Trophoblast cell (in vitro differentiated cells and primary cell): ENCODE measurements at regions not wholly inside any gene's neighbourhood (a gene's known extent, or its start where the extent isn't known, plus 50 kb on each side); places are given as distances from the start of the nearest gene placed in this dataset.

Source experiments
- DNase-seq, 2 donors: peaks; one replicate each; pipeline ENCODE4 v3.0.0-alpha.2; 2016
- H2AFZ ChIP-seq: 2 replicates; pipeline ENCODE4 v1.6.1; 2013; ENCODE audit warnings: low read length, moderate library complexity, mild to moderate bottlenecking; ENCODE audit not compliant: insufficient read depth, poor library complexity
- H2AK5ac ChIP-seq: 2 replicates; pipeline ENCODE4 v1.6.1; 2013; ENCODE audit warnings: mild to moderate bottlenecking, low read length
- H2BK120ac ChIP-seq: 2 replicates; pipeline ENCODE4 v1.6.1; 2013; ENCODE audit warnings: low read length, mild to moderate bottlenecking, moderate library complexity; ENCODE audit not compliant: insufficient read depth, poor library complexity
- H2BK12ac ChIP-seq: 2 replicates; pipeline ENCODE4 v1.6.1; 2013; ENCODE audit warnings: mild to moderate bottlenecking, low read length, moderate library complexity
- H2BK5ac ChIP-seq: 2 replicates; pipeline ENCODE4 v1.6.1; 2013; ENCODE audit warnings: low read length, low read depth, moderate library complexity, mild to moderate bottlenecking; ENCODE audit not compliant: poor library complexity
- H3K14ac ChIP-seq: 2 replicates; pipeline ENCODE4 v1.6.1; 2013; ENCODE audit warnings: mild to moderate bottlenecking, low read length
- H3K18ac ChIP-seq: 2 replicates; pipeline ENCODE4 v1.6.1; 2013; ENCODE audit warnings: mild to moderate bottlenecking, low read length
- H3K23ac ChIP-seq: 2 replicates; pipeline ENCODE4 v1.6.1; 2013; ENCODE audit warnings: low read length
- H3K27ac ChIP-seq: 2 replicates; pipeline ENCODE4 v1.5.1; 2013; ENCODE audit warnings: low read depth, mild to moderate bottlenecking, inconsistent platforms, low read length, moderate library complexity
- H3K27me3 ChIP-seq: 2 replicates; pipeline ENCODE4 v1.6.1; 2013; ENCODE audit warnings: inconsistent platforms, mild to moderate bottlenecking, low read length, moderate library complexity; ENCODE audit not compliant: insufficient read depth
- H3K36me3 ChIP-seq, 2 experiments: 1 replicate in 1 of 2; 2 replicates in 1 of 2; pipeline ENCODE4 v1.6.1; 2013; ENCODE audit warnings: low read length in 2 of 2, mild to moderate bottlenecking in 2 of 2, moderate library complexity in 1 of 2; ENCODE audit not compliant: insufficient read depth in 2 of 2, control insufficient read depth in 1 of 2
- H3K4ac ChIP-seq: 2 replicates; pipeline ENCODE4 v1.6.1; 2013; ENCODE audit warnings: low read depth, mild to moderate bottlenecking, low read length, moderate library complexity
- H3K4me1 ChIP-seq, 2 experiments: 1 replicate in 1 of 2; 2 replicates in 1 of 2; pipeline ENCODE4 v1.6.1; 2013; ENCODE audit warnings: low read length in 2 of 2, mild to moderate bottlenecking in 2 of 2, moderate library complexity in 1 of 2; ENCODE audit not compliant: insufficient read depth in 2 of 2, control insufficient read depth in 1 of 2
- H3K4me2 ChIP-seq: 2 replicates; pipeline ENCODE4 v1.6.1; 2013; ENCODE audit warnings: inconsistent platforms, mild to moderate bottlenecking, low read length, moderate library complexity
- H3K4me3 ChIP-seq: 2 replicates; pipeline ENCODE4 v1.5.1; 2013; ENCODE audit warnings: mild to moderate bottlenecking, low read depth, low read length, inconsistent platforms
- H3K79me1 ChIP-seq: one replicate; pipeline ENCODE4 v1.6.1; 2013; ENCODE audit warnings: low read length
- H3K79me2 ChIP-seq: 2 replicates; pipeline ENCODE4 v1.6.1; 2013; ENCODE audit warnings: low read length, mild to moderate bottlenecking; ENCODE audit not compliant: control insufficient read depth, insufficient read depth, poor library complexity
- H3K9ac ChIP-seq: 2 replicates; pipeline ENCODE4 v1.6.1; 2013; ENCODE audit warnings: mild to moderate bottlenecking, low read length
- H3K9me3 ChIP-seq: 2 replicates; pipeline ENCODE4 v1.6.1; 2013; ENCODE audit warnings: low read depth, mild to moderate bottlenecking, control low read depth, inconsistent platforms, low read length; ENCODE audit not compliant: insufficient read depth
- H4K12ac ChIP-seq: 2 replicates; pipeline ENCODE4 v1.6.1; 2013; ENCODE audit warnings: low read depth, mild to moderate bottlenecking, low read length, moderate library complexity
- H4K8ac ChIP-seq: 2 replicates; pipeline ENCODE4 v1.6.1; 2013; ENCODE audit warnings: low read depth, mild to moderate bottlenecking, low read length, moderate library complexity
- H4K91ac ChIP-seq: one replicate; pipeline ENCODE4 v1.6.1; 2013; ENCODE audit warnings: low read depth, mild to moderate bottlenecking, low read length, moderate library complexity
- WGBS: extraction: QIAGEN DNeasy Blood & Tissue Kit; methylation state at CpG from one replicate; pipeline ENCODE4 v1.1.7; 2013; ENCODE audit warnings: missing lambda C conversion rate; ENCODE audit not compliant: insufficient read length, insufficient coverage; ENCODE audit errors: extremely low coverage; 5-methylcytosine and 5-hydroxymethylcytosine counted together

GRCh38 chr3:69463531-69463930 is 77.6 kb upstream of the FRMD4B start:
- DNase-seq, result no peak
- H2AK5ac ChIP-seq, result no peak overlapping the region
- no peak overlapping the region for H4K91ac ChIP-seq
- H2BK120ac ChIP-seq, result no peak overlapping the region
- H3K9me3 ChIP-seq, result no peaks in the 10 kb centered on the region
- no CpG with 5 or more reads among the region's 1 CpG for WGBS
- no peak overlapping the region for H3K4me2 ChIP-seq
- H3K79me2 ChIP-seq, result no peaks in the 10 kb centered on the region
- H2AFZ ChIP-seq, result no peak overlapping the region
- no peak overlapping the region for H3K18ac ChIP-seq
- no peaks in the 10 kb centered on the region for H3K4me1 ChIP-seq
- H4K12ac ChIP-seq, result no peak overlapping the region
- H2BK12ac ChIP-seq, result no peak overlapping the region
- no peak overlapping the region for H3K9ac ChIP-seq
- H3K14ac ChIP-seq, result no peak overlapping the region
- H3K79me1 ChIP-seq, result no peaks in the 10 kb centered on the region
- H3K27me3 ChIP-seq, result no peaks in the 10 kb centered on the region
- no peak overlapping the region for H4K8ac ChIP-seq
- no peaks in the 10 kb centered on the region for H3K36me3 ChIP-seq
- no peak overlapping the region for H3K23ac ChIP-seq
- H3K4me3 ChIP-seq, result no peak overlapping the region
- no peak overlapping the region for H2BK5ac ChIP-seq
- no peak overlapping the region for H3K4ac ChIP-seq
- H3K27ac ChIP-seq, result no peak overlapping the region

GRCh38 chr3:69462826-69463100 is 76.9 kb upstream of the FRMD4B start:
- Histone ChIP-seq H3K4ac (no peak overlapping the region), H3K27ac (no peak overlapping the region), H3K27me3 (no peaks in the 10 kb centered on the region), H3K14ac (no peak overlapping the region), H3K23ac (no peak overlapping the region), H3K4me3 (no peak overlapping the region), H3K79me1 (no peaks in the 10 kb centered on the region), H3K79me2 (no peaks in the 10 kb centered on the region), H2BK12ac (no peak overlapping the region), H2BK120ac (no peak overlapping the region), H3K4me1 (no peaks in the 10 kb centered on the region), H3K18ac (no peak overlapping the region), H3K9ac (no peak overlapping the region), H2AK5ac (no peak overlapping the region), H2BK5ac (no peak overlapping the region), H4K91ac (no peak overlapping the region), H3K36me3 (no peaks in the 10 kb centered on the region), H4K12ac (no peak overlapping the region), H3K9me3 (no peaks in the 10 kb centered on the region), H4K8ac (no peak overlapping the region), H3K4me2 (no peak overlapping the region), H2AFZ (no peak overlapping the region)
- DNase-seq, result no peak

- no peak overlapping the region for H3K4me2 ChIP-seq
These were observed 76.3 kb upstream of the FRMD4B start for GRCh38 chr3:69462022-69462825.

GRCh38 chr3:69460034-69460433 is 74.1 kb upstream of the FRMD4B start:
- Histone ChIP-seq H3K36me3 (no peaks in the 10 kb centered on the region), H2AFZ (no peak overlapping the region), H3K27ac (no peak overlapping the region), H3K4ac (no peak overlapping the region), H4K91ac (no peak overlapping the region), H3K4me3 (no peak overlapping the region), H3K27me3 (no peaks in the 10 kb centered on the region), H3K4me1 (no peaks in the 10 kb centered on the region), H3K9me3 (no peaks in the 10 kb centered on the region), H2BK120ac (no peak overlapping the region), H3K18ac (no peak overlapping the region), H3K9ac (peak overlapping the region; percentile 50), H4K8ac (no peak overlapping the region), H3K14ac (no peak overlapping the region), H2BK5ac (no peak overlapping the region), H2BK12ac (no peak overlapping the region), H3K79me1 (no peaks in the 10 kb centered on the region), H3K79me2 (no peaks in the 10 kb centered on the region), H2AK5ac (no peak overlapping the region), H3K23ac (no peak overlapping the region), H4K12ac (no peak overlapping the region), H3K4me2 (no peak overlapping the region)
- DNase-seq, result no peak
- WGBS, result no CpG with 5 or more reads among the region's 10 CpGs

More at GRCh38 chr3:69462022-69462825, 76.3 kb upstream of the FRMD4B start:
- no peaks in the 10 kb centered on the region for H3K79me2 ChIP-seq
- H3K79me1 ChIP-seq, result no peaks in the 10 kb centered on the region
- no peak overlapping the region for H3K23ac ChIP-seq
- H3K9me3 ChIP-seq, result no peaks in the 10 kb centered on the region
- H2BK5ac ChIP-seq, result no peak overlapping the region
- H3K36me3 ChIP-seq, result no peaks in the 10 kb centered on the region
- no peak overlapping the region for H4K8ac ChIP-seq
- H3K9ac ChIP-seq, result no peak overlapping the region
- no peak overlapping the region for H3K27ac ChIP-seq
- H4K91ac ChIP-seq, result no peak overlapping the region
- no peak overlapping the region for H4K12ac ChIP-seq
- H3K14ac ChIP-seq, result no peak overlapping the region
- no CpG with 5 or more reads among the region's 6 CpGs for WGBS
- no peak overlapping the region for H3K4me3 ChIP-seq
- DNase-seq, result no peak
- H2AK5ac ChIP-seq, result no peak overlapping the region
- H3K4me1 ChIP-seq, result no peaks in the 10 kb centered on the region
- no peak overlapping the region for H2AFZ ChIP-seq
- H3K4ac ChIP-seq, result no peak overlapping the region
- H3K27me3 ChIP-seq, result no peaks in the 10 kb centered on the region
- H2BK12ac ChIP-seq, result no peak overlapping the region
- no peak overlapping the region for H2BK120ac ChIP-seq
- H3K18ac ChIP-seq, result no peak overlapping the region
